Urinary bladder (tissue), 3 donors: ENCODE measurements at regions not wholly inside any gene's neighbourhood (a gene's known extent, or its start where the extent isn't known, plus 50 kb on each side); places are given as distances from the start of the nearest gene placed in this dataset.

Source experiments
- DNase-seq: peaks from one replicate; pipeline ENCODE4 v3.0.0-alpha.2; 2015; ENCODE audit errors: extremely low spot score
- H3K27ac ChIP-seq: one replicate; pipeline ENCODE4 v1.5.1; 2013; ENCODE audit warnings: low read depth, mild to moderate bottlenecking, moderate library complexity
- H3K36me3 ChIP-seq: one replicate; pipeline ENCODE4 v1.6.1; 2013; ENCODE audit warnings: mild to moderate bottlenecking, moderate library complexity; ENCODE audit not compliant: insufficient read depth
- H3K4me1 ChIP-seq: one replicate; pipeline ENCODE4 v1.6.1; 2013; ENCODE audit warnings: mild to moderate bottlenecking, moderate library complexity; ENCODE audit not compliant: insufficient read depth
- H3K4me3 ChIP-seq: one replicate; pipeline ENCODE4 v1.5.1; 2013; ENCODE audit warnings: low read depth, low read length
- WGBS: extraction: QIAGEN DNeasy Blood & Tissue Kit; methylation state at CpG from one replicate; pipeline ENCODE4 v1.1.7; 2013; 5-methylcytosine and 5-hydroxymethylcytosine counted together
- donor health status: healthy with polysubstance abuse.
- donor health status: healthy.

GRCh38 chr4:96593422-96593821, 753.5 kb downstream of the PDHA2 start:
- Histone ChIP-seq H3K4me1 (no peaks in the 10 kb centered on the region), H3K4me3 (no peak overlapping the region), H3K27ac (no peak overlapping the region), H3K36me3 (no peaks in the 10 kb centered on the region)
- DNase-seq: no peak
- WGBS: 79% methylated on average over 2 of the region's 2 CpGs

- Histone ChIP-seq H3K36me3 (no peaks in the 10 kb centered on the region), H3K27ac (no peak overlapping the region), H3K4me1 (no peaks in the 10 kb centered on the region), H3K4me3 (no peak overlapping the region)
- WGBS: 47% methylated on average over 6 of the region's 6 CpGs
- no peak for DNase-seq
These were observed 758.6 kb downstream of the PDHA2 start for GRCh38 chr4:96598465-96598864.

- Histone ChIP-seq H3K27ac (no peak overlapping the region), H3K4me1 (no peaks in the 10 kb centered on the region), H3K36me3 (no peaks in the 10 kb centered on the region), H3K4me3 (no peak overlapping the region)
- no peak for DNase-seq
- WGBS: 89% methylated on average over 4 of the region's 4 CpGs
These were observed 759.9 kb downstream of the PDHA2 start for GRCh38 chr4:96599752-96600151.

GRCh38 chr4:96602661-96603060, 762.8 kb downstream of the PDHA2 start:
- no peak overlapping the region for H3K27ac ChIP-seq
- no peak for DNase-seq
- no peak overlapping the region for H3K4me3 ChIP-seq
- WGBS: 78% methylated on average over 3 of the region's 3 CpGs
- no peaks in the 10 kb centered on the region for H3K4me1 ChIP-seq
- H3K36me3 ChIP-seq: no peaks in the 10 kb centered on the region

GRCh38 chr4:96603641-96604040, 763.7 kb downstream of the PDHA2 start:
- no peak for DNase-seq
- 28% methylated on average over 3 of the region's 3 CpGs for WGBS
- no peak overlapping the region for H3K27ac ChIP-seq

GRCh38 chr4:96606451-96606850, 766.6 kb downstream of the PDHA2 start:
- no peak overlapping the region for H3K27ac ChIP-seq
- H3K36me3 ChIP-seq: no peaks in the 10 kb centered on the region
- no peak overlapping the region for H3K4me3 ChIP-seq
- no peak for DNase-seq
- H3K4me1 ChIP-seq: no peaks in the 10 kb centered on the region

More at GRCh38 chr4:96603641-96604040, 763.7 kb downstream of the PDHA2 start:
- no peak overlapping the region for H3K4me3 ChIP-seq
- no peaks in the 10 kb centered on the region for H3K36me3 ChIP-seq
- H3K4me1 ChIP-seq: no peaks in the 10 kb centered on the region

- Histone ChIP-seq H3K4me1 (no peaks in the 10 kb centered on the region), H3K27ac (no peak overlapping the region), H3K4me3 (no peak overlapping the region), H3K36me3 (no peaks in the 10 kb centered on the region)
- DNase-seq: no peak
- 89% methylated on average over 3 of the region's 3 CpGs for WGBS
These were observed 786.1 kb downstream of the PDHA2 start for GRCh38 chr4:96626023-96626422.

- no peak for DNase-seq
- Histone ChIP-seq H3K4me1 (no peaks in the 10 kb centered on the region), H3K4me3 (no peak overlapping the region), H3K27ac (no peak overlapping the region), H3K36me3 (no peaks in the 10 kb centered on the region)
- 70% methylated on average over 2 of the region's 2 CpGs for WGBS
These were observed 790.9 kb downstream of the PDHA2 start for GRCh38 chr4:96630839-96631238.

GRCh38 chr4:96637971-96638412, 798.1 kb downstream of the PDHA2 start:
- Histone ChIP-seq H3K36me3 (no peaks in the 10 kb centered on the region), H3K4me1 (no peaks in the 10 kb centered on the region)
- 54% methylated on average over 1 of the region's 1 CpG for WGBS

GRCh38 chr4:96639932-96640331, 800.0 kb downstream of the PDHA2 start:
- H3K4me1 ChIP-seq: no peaks in the 10 kb centered on the region
- no peak for DNase-seq
- no peak overlapping the region for H3K27ac ChIP-seq
- H3K36me3 ChIP-seq: no peaks in the 10 kb centered on the region
- no peak overlapping the region for H3K4me3 ChIP-seq

More at GRCh38 chr4:96637971-96638412, 798.1 kb downstream of the PDHA2 start:
- no peak overlapping the region for H3K27ac ChIP-seq
- no peak overlapping the region for H3K4me3 ChIP-seq
- no peak for DNase-seq

GRCh38 chr4:96642490-96642889, 802.6 kb downstream of the PDHA2 start:
- WGBS: 56% methylated on average over 2 of the region's 2 CpGs
- no peaks in the 10 kb centered on the region for H3K4me1 ChIP-seq
- no peak for DNase-seq
- no peaks in the 10 kb centered on the region for H3K36me3 ChIP-seq
- no peak overlapping the region for H3K4me3 ChIP-seq
- no peak overlapping the region for H3K27ac ChIP-seq

- Histone ChIP-seq H3K27ac (no peak overlapping the region), H3K4me3 (no peak overlapping the region), H3K4me1 (no peaks in the 10 kb centered on the region), H3K36me3 (no peaks in the 10 kb centered on the region)
- WGBS: 70% methylated on average over 1 of the region's 1 CpG
- DNase-seq: no peak
These were observed 806.3 kb downstream of the PDHA2 start for GRCh38 chr4:96646146-96646545.

GRCh38 chr4:96649536-96649935, 809.6 kb downstream of the PDHA2 start:
- Histone ChIP-seq H3K27ac (no peak overlapping the region), H3K4me1 (no peaks in the 10 kb centered on the region), H3K36me3 (no peaks in the 10 kb centered on the region), H3K4me3 (no peak overlapping the region)
- 53% methylated on average over 1 of the region's 1 CpG for WGBS
- no peak for DNase-seq

- H3K36me3 ChIP-seq: no peaks in the 10 kb centered on the region
- H3K4me3 ChIP-seq: no peak overlapping the region
- no peaks in the 10 kb centered on the region for H3K4me1 ChIP-seq
- no peak for DNase-seq
- H3K27ac ChIP-seq: no peak overlapping the region
- WGBS: 91% methylated on average over 1 of the region's 1 CpG
These were observed 812.3 kb downstream of the PDHA2 start for GRCh38 chr4:96652158-96652557.

GRCh38 chr4:96652821-96653220, 812.9 kb downstream of the PDHA2 start:
- Histone ChIP-seq H3K4me3 (no peak overlapping the region), H3K4me1 (no peaks in the 10 kb centered on the region), H3K27ac (no peak overlapping the region), H3K36me3 (no peaks in the 10 kb centered on the region)
- WGBS: 96% methylated on average over 7 of the region's 7 CpGs
- no peak for DNase-seq
